Activated B cell treated with CpG ODN at 0.5 μM for 24 hours (primary cell): ENCODE measurements at regions not wholly inside any gene's neighbourhood (a gene's known extent, or its start where the extent isn't known, plus 50 kb on each side); places are given as distances from the start of the nearest gene placed in this dataset.

ENCODE experiments used
- ATAC-seq: fragments of 200-7000 bp; cut with Tn5 transposase; one replicate; pipeline ENCODE4 v1.10.0; 2021; ENCODE audit warnings: low read depth, mild to moderate bottlenecking, moderate library complexity
- CTCF ChIA-PET: fragments of 350-600 bp; sonication (Branson Sonifier 250); formaldehyde crosslinking; loops from one replicate; lab custom pipeline; 2021; ENCODE audit warnings: antibody characterized with exemption; lab: Charles Lee
- POLR2A ChIA-PET: fragments of 350-600 bp; sonication (Branson Sonifier 250); formaldehyde crosslinking; loops from one replicate; lab custom pipeline; 2021; ENCODE audit warnings: antibody characterized with exemption; lab: Charles Lee
- DNase-seq: peaks from one replicate; pipeline ENCODE4 v3.0.0; 2022
- H3K27ac Mint-ChIP-seq: one replicate; pipeline ENCODE4 v1.8.0; 2020; ENCODE audit warnings: mixed read lengths
- H3K27me3 Mint-ChIP-seq: one replicate; pipeline ENCODE4 v1.8.0; 2021; ENCODE audit warnings: mixed read lengths
- H3K36me3 Mint-ChIP-seq: one replicate; pipeline ENCODE4 v1.8.0; 2021; ENCODE audit warnings: low read depth, mixed read lengths
- H3K4me1 Mint-ChIP-seq: one replicate; pipeline ENCODE4 v1.8.0; 2021; ENCODE audit warnings: mixed read lengths
- H3K4me3 Mint-ChIP-seq: one replicate; pipeline ENCODE4 v1.8.0; 2020; ENCODE audit warnings: mild to moderate bottlenecking, mixed read lengths
- H3K9me3 Mint-ChIP-seq: one replicate; pipeline ENCODE4 v1.8.0; 2020; ENCODE audit warnings: mixed read lengths
- CTCF ChIP-seq: fragments of 200-600 bp; IDR thresholded peaks from one replicate; pipeline ENCODE4 v1.8.0; 2022; ENCODE audit warnings: antibody characterized with exemption, mild to moderate bottlenecking
- intact Hi-C: fragments of 100-400 bp; cut with micrococcal nuclease; formaldehyde crosslinking; loops from one replicate; pipeline ENCODE4 v1.15.1; 2024

- no peak for DNase-seq
- no peaks in the 10 kb centered on the region for H3K9me3 Mint-ChIP-seq
- no peaks in the 10 kb centered on the region for H3K27me3 Mint-ChIP-seq
- H3K27ac Mint-ChIP-seq = peak overlapping the region; percentile 90
- peaks cover 90% of the 10 kb centered on the region for H3K4me1 Mint-ChIP-seq
- peaks cover 92% of the 10 kb centered on the region for H3K36me3 Mint-ChIP-seq
- ATAC-seq = no peak
- CTCF ChIA-PET = interaction anchor here (0.9 to 2.5 kb wide), 4 partner anchors 17 to 126 kb away, joined by 4 to 10 read pairs (median 6); no protein-coding TSS in a partner anchor
- intact Hi-C loops = loop anchor here (1.0 to 2.0 kb wide), 8 partner anchors 12 to 192 kb away; no protein-coding TSS in a partner anchor
- peak overlapping the region; percentile 87 for H3K4me3 Mint-ChIP-seq
- TF ChIP-seq CTCF = no peak
- POLR2A ChIA-PET = interaction anchor here (0.5 to 2.6 kb wide), 21 partner anchors 9 to 143 kb away, joined by 3 to 36 read pairs (median 5); no protein-coding TSS in a partner anchor
Measured at GRCh38 chr7:130913639-130914553, 179.9 kb upstream of the KLF14 start.

- ChIA-PET POLR2A (interaction anchor here (0.6 to 2.6 kb wide), 9 partner anchors 11 to 606 kb away, joined by 3 to 36 read pairs (median 4); no protein-coding TSS in a partner anchor), CTCF (interaction anchor here (0.9 to 2.5 kb wide), 4 partner anchors 16 to 125 kb away, joined by 3 to 10 read pairs (median 5); no protein-coding TSS in a partner anchor)
- no peaks in the 10 kb centered on the region for H3K27me3 Mint-ChIP-seq
- intact Hi-C loops = no loop called here
- peaks cover 92% of the 10 kb centered on the region for H3K36me3 Mint-ChIP-seq
- peak overlapping the region; percentile 87 for H3K4me3 Mint-ChIP-seq
- H3K4me1 Mint-ChIP-seq = peaks cover 85% of the 10 kb centered on the region
- TF ChIP-seq CTCF = no peak
- peak overlapping the region; percentile 90 for H3K27ac Mint-ChIP-seq
- no peak for DNase-seq
- ATAC-seq = no peak
- H3K9me3 Mint-ChIP-seq = no peaks in the 10 kb centered on the region
Measured at GRCh38 chr7:130914554-130915294, 180.7 kb upstream of the KLF14 start.

GRCh38 chr7:130917669-130918128, 183.7 kb upstream of the KLF14 start:
- H3K4me1 Mint-ChIP-seq = peaks cover 65% of the 10 kb centered on the region
- ChIA-PET POLR2A (no interaction called here), CTCF (interaction anchor here (1.2 kb wide), 1 partner anchor 123 kb away, joined by 5 read pairs; no protein-coding TSS in a partner anchor)
- no peaks in the 10 kb centered on the region for H3K9me3 Mint-ChIP-seq
- peak overlapping the region; percentile 14 for H3K27ac Mint-ChIP-seq
- H3K27me3 Mint-ChIP-seq = no peaks in the 10 kb centered on the region
- peaks cover 90% of the 10 kb centered on the region for H3K36me3 Mint-ChIP-seq
- DNase-seq (no peak), ATAC-seq (no peak)
- intact Hi-C loops = no loop called here
- no peak for TF ChIP-seq CTCF
- no peak overlapping the region for H3K4me3 Mint-ChIP-seq

- H3K4me1 Mint-ChIP-seq = peaks cover 63% of the 10 kb centered on the region
- no peak overlapping the region for H3K4me3 Mint-ChIP-seq
Measured at GRCh38 chr7:130918129-130919052, 184.4 kb upstream of the KLF14 start.

More at GRCh38 chr7:130918129-130919052, 184.4 kb upstream of the KLF14 start:
- POLR2A ChIA-PET = no interaction called here
- Mint-ChIP-seq H3K9me3 (no peaks in the 10 kb centered on the region), H3K27me3 (no peaks in the 10 kb centered on the region), H3K27ac (no peak overlapping the region), H3K36me3 (peaks cover 92% of the 10 kb centered on the region)
- DNase-seq = no peak
- no peak for ATAC-seq
- CTCF ChIA-PET = interaction anchor here (1.2 kb wide), 1 partner anchor 122 kb away, joined by 5 read pairs; no protein-coding TSS in a partner anchor
- TF ChIP-seq CTCF = no peak
- intact Hi-C loops = loop anchor here (1.0 kb wide), 1 partner anchor 10 kb away; no protein-coding TSS in a partner anchor
